HFFc6 (cell line): ENCODE measurements at regions not wholly inside any gene's neighbourhood (a gene's known extent, or its start where the extent isn't known, plus 50 kb on each side); places are given as distances from the start of the nearest gene placed in this dataset.

Source experiments
- DNase-seq: peaks from one replicate; pipeline ENCODE4 v3.0.0-alpha.2; 2018
- H3K27ac Mint-ChIP-seq: 2 replicates; pipeline ENCODE4 v1.8.0; 2020; ENCODE audit warnings: mild to moderate bottlenecking, mixed read lengths
- H3K27me3 Mint-ChIP-seq: 2 replicates; pipeline ENCODE4 v1.8.0; 2021; ENCODE audit warnings: mild to moderate bottlenecking, moderate library complexity, mixed read lengths; ENCODE audit not compliant: insufficient read depth
- H3K36me3 Mint-ChIP-seq: 2 replicates; pipeline ENCODE4 v1.8.0; 2021; ENCODE audit warnings: low read depth, mixed read lengths
- H3K4me1 Mint-ChIP-seq: 2 replicates; pipeline ENCODE4 v1.8.0; 2020; ENCODE audit warnings: low read depth, mixed read lengths
- H3K4me3 Mint-ChIP-seq: 2 replicates; pipeline ENCODE4 v1.8.0; 2020; ENCODE audit warnings: mild to moderate bottlenecking, moderate library complexity, mixed read lengths
- H3K9me3 Mint-ChIP-seq: 2 replicates; pipeline ENCODE4 v1.8.0; 2020; ENCODE audit warnings: mild to moderate bottlenecking, mixed read lengths
- CTCF ChIP-seq: fragments of 200-600 bp; sonication (generic); IDR thresholded peaks from 2 replicates; pipeline ENCODE4 v1.5.0; 2021; ENCODE audit warnings: antibody characterized with exemption, mild to moderate bottlenecking

- no peak overlapping the region for H3K27ac Mint-ChIP-seq
- no peak for TF ChIP-seq CTCF
Measured at GRCh38 chr6:23334360-23334759, 765.0 kb downstream of the HDGFL1 start.

GRCh38 chr6:23335894-23336293, 766.5 kb downstream of the HDGFL1 start:
- peaks cover 2% of the 10 kb centered on the region; the same call in 1 of the 2 replicates for H3K27me3 Mint-ChIP-seq
- no peak overlapping the region for H3K4me3 Mint-ChIP-seq
- H3K9me3 Mint-ChIP-seq: peaks cover 42% of the 10 kb centered on the region
- H3K36me3 Mint-ChIP-seq: no peaks in the 10 kb centered on the region
- H3K27ac Mint-ChIP-seq: no peak overlapping the region
- no peak for TF ChIP-seq CTCF
- DNase-seq: no peak
- H3K4me1 Mint-ChIP-seq: no peaks in the 10 kb centered on the region

More at GRCh38 chr6:23334360-23334759, 765.0 kb downstream of the HDGFL1 start:
- no peak for DNase-seq
- H3K9me3 Mint-ChIP-seq: peaks cover 42% of the 10 kb centered on the region
- no peak overlapping the region for H3K4me3 Mint-ChIP-seq
- peaks cover 2% of the 10 kb centered on the region; the same call in 1 of the 2 replicates for H3K27me3 Mint-ChIP-seq
- H3K4me1 Mint-ChIP-seq: no peaks in the 10 kb centered on the region
- no peaks in the 10 kb centered on the region for H3K36me3 Mint-ChIP-seq

GRCh38 chr6:23339268-23339667, 769.9 kb downstream of the HDGFL1 start:
- TF ChIP-seq CTCF: no peak
- H3K4me3 Mint-ChIP-seq: no peak overlapping the region
- H3K27ac Mint-ChIP-seq: no peak overlapping the region
- peaks cover 2% of the 10 kb centered on the region; the same call in 1 of the 2 replicates for H3K27me3 Mint-ChIP-seq
- DNase-seq: no peak
- H3K9me3 Mint-ChIP-seq: peaks cover 46% of the 10 kb centered on the region
- H3K4me1 Mint-ChIP-seq: no peaks in the 10 kb centered on the region
- no peaks in the 10 kb centered on the region for H3K36me3 Mint-ChIP-seq

GRCh38 chr6:23340271-23340670, 770.9 kb downstream of the HDGFL1 start:
- H3K36me3 Mint-ChIP-seq: no peaks in the 10 kb centered on the region

GRCh38 chr6:23343610-23344306, 774.4 kb downstream of the HDGFL1 start:
- no peak for TF ChIP-seq CTCF
- peaks cover 35% of the 10 kb centered on the region for H3K9me3 Mint-ChIP-seq
- H3K4me3 Mint-ChIP-seq: no peak overlapping the region
- no peak overlapping the region for H3K27ac Mint-ChIP-seq
- no peaks in the 10 kb centered on the region for H3K4me1 Mint-ChIP-seq
- no peaks in the 10 kb centered on the region for H3K27me3 Mint-ChIP-seq
- no peaks in the 10 kb centered on the region for H3K36me3 Mint-ChIP-seq
- DNase-seq: no peak

More at GRCh38 chr6:23340271-23340670, 770.9 kb downstream of the HDGFL1 start:
- no peak for TF ChIP-seq CTCF
- no peaks in the 10 kb centered on the region for H3K4me1 Mint-ChIP-seq
- no peak overlapping the region for H3K4me3 Mint-ChIP-seq
- H3K27me3 Mint-ChIP-seq: peaks cover 2% of the 10 kb centered on the region; the same call in 1 of the 2 replicates
- no peak overlapping the region for H3K27ac Mint-ChIP-seq
- H3K9me3 Mint-ChIP-seq: peaks cover 37% of the 10 kb centered on the region
- DNase-seq: no peak
